Retina (tissue), 1 donor: ENCODE measurements at regions not wholly inside any gene's neighbourhood (a gene's known extent, or its start where the extent isn't known, plus 50 kb on each side); places are given as distances from the start of the nearest gene placed in this dataset.
"Not testable (repeated sequence)": the region's sequence is repeated elsewhere in the genome, so short reads cannot be mapped to it uniquely, and the experiment has no call there.

Experiments used
- DNase-seq: peaks from one replicate; pipeline ENCODE4 v3.0.0-alpha.2; 2016

GRCh38 chr9:87049929-87050608 is 102.8 kb upstream of the GAS1 start:
- not testable (repeated sequence) for DNase-seq

GRCh38 chr9:87054999-87055686 is 107.8 kb upstream of the GAS1 start:
- DNase-seq: no peak

- no peak for DNase-seq
These were observed 112.5 kb upstream of the GAS1 start for GRCh38 chr9:87059772-87060171.

- DNase-seq: no peak
These were observed 115.4 kb upstream of the GAS1 start for GRCh38 chr9:87062746-87063145.

DNA sequence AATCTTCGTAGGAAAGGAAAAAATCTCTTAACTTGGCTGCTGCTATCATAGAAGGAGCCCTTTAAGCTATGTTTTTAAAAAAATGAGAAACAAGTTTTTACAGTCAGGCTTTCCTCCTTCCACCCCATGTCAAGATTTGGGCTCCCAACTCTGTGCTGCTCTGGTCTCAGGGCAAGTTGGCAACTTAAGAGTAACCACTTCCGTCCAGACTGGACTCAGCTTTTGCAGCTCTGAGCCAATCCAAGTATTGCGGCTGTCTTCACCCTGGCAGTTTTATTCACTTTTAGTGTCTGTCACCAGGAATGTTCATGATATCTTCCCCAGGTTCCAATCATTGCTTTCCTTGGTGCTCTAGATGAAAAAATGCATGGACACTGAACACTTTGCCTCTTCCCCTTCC is 115.9 kb upstream of the GAS1 start:
- DNase-seq: no peak

DNA sequence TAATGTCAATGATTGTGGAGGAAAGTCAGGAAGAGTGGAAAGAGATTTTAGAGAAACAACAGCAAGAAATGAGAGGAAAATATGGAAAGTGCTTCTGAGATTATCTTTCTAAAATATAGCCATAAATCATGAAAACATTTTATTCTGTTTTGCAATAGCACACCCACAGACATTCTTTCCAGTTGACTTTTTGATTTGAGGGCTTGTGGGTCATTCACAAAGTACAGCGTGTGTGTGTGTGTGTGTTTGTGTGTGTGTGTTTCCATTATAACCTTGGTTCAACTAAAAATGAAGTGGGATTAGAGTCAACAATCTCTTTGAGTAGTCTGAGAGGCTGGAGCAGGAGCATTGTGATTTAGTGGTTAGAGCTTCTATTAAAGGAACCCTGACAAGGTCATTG is 116.6 kb upstream of the GAS1 start:
- DNase-seq: no peak

- DNase-seq: no peak
These were observed 117.0 kb upstream of the GAS1 start for GRCh38 chr9:87064311-87064710.

DNA sequence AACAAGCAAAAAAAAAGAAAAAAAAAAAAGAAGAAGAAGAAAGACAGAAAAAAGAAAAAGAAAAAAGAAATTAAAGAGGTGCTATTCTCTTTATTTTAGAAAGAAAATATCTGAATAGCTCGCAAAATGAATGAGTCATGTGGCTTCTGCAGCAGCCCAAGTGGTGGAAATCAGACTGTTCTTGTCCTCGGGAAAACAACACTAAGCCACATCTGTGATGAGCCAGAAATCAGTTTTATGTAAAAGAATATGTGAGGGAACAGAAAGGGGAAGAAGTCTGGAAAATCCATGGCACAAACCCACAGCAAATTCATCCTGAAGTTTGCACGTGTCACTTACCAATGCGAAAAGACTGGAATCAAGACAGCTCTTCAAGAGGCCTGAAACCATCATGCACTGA is 118.7 kb upstream of the GAS1 start:
- DNase-seq: no peak

DNA sequence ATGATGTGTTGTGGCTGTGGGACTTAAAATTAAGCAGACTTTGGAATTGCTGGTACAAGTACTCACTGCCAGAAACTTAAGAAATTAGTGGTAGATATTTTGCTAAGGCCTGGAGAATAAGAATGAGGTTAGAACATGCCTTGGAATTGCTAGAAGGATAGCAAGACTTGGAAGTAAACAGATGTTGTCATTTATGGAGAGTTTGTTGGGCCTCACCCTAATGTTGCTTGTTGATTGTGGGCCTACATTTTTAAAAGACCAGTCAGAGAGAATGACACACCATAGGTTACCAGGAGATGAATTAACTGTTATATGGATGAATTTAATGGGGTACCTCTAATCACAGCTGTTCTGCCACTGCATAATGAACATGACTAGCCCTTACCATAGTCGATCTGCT is 120.1 kb upstream of the GAS1 start:
- DNase-seq: no peak

DNA sequence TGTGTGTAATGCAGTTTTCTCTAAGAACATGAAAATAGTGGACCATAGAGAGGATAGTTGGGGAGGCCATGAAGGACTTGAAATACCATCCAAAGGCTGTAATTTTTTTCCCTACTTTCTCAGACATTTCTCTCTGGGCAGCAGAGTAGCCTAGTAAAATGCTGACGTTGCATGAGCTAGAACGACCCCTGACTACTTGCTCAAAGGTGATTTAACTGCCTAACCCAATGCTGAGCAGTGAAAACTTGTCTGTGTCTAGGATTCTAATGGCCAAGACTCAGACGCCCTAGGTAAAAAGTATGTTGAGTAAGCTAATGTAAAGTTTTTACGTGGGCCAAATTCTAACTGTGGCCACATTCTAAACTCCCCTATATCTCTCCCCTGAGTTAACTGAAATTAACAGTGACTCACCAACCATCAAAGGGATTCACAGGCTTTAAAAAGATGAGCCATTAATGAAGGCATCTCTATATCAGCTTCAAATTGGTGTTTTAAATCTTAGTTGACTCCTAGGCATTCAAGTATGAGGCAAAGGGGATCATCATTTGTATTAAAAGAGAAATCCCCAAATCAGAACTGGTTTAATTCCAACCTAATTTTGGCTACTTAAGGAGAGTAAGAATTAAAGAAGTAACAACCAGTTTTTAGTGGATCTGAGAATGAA is 121.0 kb upstream of the GAS1 start:
- DNase-seq: no peak

DNA sequence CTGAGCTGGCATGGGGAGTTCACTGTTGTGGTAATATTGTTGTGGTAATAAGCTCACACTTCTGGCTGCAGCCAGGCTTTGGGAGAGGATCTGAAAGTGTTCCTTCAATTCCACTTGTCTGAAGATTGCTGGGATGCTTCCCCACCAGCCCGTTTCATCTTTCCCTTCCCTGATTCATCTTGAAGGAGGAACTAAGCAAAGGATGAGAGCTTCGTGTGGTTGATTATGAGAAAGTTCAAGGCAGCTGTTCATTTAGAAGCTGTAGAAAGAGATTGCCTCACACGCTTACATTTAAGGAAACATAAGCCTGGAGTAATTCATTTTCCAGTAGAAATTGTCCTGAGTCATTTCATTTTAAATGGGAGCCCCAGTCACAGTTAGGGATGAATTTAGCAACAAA is 122.4 kb upstream of the GAS1 start:
- DNase-seq: no peak

DNA sequence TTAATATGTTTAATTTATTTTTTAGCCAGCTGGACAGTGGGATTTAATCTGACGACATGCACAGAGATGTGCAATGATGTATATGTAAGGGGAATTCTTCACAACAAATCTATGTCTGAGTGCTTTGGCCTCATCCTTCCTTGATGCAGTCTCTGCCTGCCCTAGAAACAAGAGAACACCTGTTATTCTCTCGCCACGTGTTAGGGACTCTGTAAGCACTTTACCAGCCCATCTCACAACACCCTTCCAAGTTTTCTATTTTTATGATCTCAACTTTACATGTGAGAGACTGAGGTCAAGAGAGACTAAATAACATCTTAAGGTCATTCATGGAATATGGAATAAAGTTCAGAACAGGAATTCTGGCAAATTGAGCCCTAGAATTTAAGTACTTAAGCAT is 123.0 kb upstream of the GAS1 start:
- DNase-seq: no peak

- DNase-seq: no peak
These were observed 124.2 kb upstream of the GAS1 start for GRCh38 chr9:87071473-87071872.

DNA sequence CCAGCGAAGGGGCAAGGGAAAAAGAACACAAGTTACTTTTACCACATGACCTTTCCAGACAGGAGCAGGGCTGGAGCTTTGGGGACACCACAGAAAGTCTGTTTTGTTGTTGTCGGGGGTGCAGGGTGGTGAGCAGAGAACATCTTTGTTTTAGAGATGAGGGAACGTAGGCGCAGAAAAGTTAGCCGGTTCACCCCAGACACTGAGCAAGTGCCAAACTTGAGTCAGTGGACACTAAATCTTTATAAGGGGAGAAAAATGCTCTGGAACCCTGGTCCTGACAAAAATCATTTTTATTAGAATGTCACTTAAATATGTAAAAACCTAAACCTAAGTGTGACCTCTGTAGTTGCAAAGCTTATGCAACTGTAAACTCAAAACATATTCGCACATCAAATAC is 126.4 kb upstream of the GAS1 start:
- no peak for DNase-seq

- DNase-seq: no peak
These were observed 128.2 kb upstream of the GAS1 start for GRCh38 chr9:87075537-87075936.

GRCh38 chr9:87076825-87077224 is 129.5 kb upstream of the GAS1 start:
- DNase-seq: no peak

- DNase-seq: no peak
These were observed 130.7 kb upstream of the GAS1 start for GRCh38 chr9:87077986-87078385.

DNA sequence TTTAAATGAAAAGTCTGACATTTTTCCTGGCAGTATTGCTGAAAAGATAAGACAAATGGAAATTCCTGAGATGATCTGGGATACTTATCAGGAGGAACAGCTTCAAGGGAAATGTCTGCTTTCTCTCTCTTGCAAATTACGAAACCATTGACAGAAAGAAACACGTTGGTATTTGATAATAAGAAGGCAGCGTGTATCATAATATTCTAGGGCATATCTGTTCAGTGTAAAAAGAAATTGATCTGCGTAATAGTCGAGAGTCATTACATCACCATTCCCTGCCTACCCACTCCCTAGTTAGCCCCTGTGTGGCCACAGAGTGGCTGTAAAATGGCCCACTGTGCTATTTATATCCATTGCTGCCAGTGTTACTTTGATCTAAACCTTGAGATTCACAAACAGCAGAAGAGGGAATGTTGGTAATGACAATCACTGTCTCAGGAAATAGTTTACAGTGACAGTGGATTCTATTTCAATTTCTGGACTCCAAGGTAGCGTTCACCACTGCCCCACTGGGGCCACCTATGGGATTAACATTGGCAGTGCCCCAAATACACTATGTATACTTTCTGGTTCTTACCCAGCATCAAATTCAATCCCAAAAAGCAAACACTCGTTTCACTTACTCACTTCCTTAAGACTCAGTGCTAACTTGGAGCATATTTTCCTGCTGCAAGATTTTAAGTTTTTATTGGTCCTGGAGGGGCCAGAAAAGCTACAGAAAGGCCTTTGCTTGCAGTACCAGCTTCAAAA is 133.4 kb upstream of the GAS1 start:
- no peak for DNase-seq

DNA sequence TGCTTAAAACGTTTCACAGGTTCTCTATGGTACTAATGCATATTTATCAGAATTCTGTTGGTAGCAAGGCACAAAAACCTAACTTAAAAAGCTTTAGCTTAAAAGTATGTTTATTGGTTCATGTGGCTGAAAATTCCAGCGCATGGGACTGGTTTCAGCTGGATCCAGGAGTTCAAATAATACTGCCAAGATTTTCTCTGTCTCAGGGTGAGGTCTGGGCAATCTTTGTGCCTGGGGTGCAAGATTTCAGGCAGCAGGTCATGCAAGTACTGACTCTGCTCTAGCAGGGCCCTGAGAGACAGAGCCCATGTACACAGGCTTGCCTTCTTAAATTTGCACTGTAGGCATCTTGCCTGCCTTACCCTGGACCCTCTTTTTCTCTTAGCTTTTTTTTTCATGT is 134.2 kb upstream of the GAS1 start:
- DNase-seq: no peak

DNA sequence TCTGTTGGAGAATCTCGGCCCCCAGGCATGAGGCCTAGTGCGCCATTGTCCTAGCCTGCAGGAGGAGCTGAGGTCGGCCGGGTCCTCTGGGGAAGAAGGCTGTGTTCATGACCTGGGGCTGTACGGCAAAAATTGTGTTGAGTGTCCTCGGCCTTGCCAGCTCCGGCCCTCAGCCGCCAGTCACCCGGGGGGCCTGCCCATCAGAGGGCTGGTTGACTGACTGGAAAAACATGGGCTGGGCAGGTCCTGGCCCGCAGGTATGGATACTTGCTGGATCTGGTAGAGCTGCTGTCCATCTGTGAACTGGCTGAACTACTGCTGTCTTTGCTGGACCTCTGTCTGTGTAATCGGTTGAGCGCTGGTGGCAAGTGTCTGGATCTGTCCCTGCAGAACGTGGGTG is 136.7 kb upstream of the GAS1 start:
- no peak for DNase-seq

GRCh38 chr9:87084407-87084806 is 137.1 kb upstream of the GAS1 start:
- DNase-seq: no peak

- DNase-seq: no peak
These were observed 137.8 kb upstream of the GAS1 start for GRCh38 chr9:87085073-87085472.

- DNase-seq: no peak
These were observed 138.2 kb upstream of the GAS1 start for GRCh38 chr9:87085521-87085920.
